OCI-LY3 (cell line): ENCODE measurements at regions not wholly inside any gene's neighbourhood (a gene's known extent, or its start where the extent isn't known, plus 50 kb on each side); places are given as distances from the start of the nearest gene placed in this dataset.

ENCODE experiments used
- CTCF ChIP-seq: fragments of 200-600, 300-600 bp; sonication (generic); IDR thresholded peaks from 2 replicates; pipeline ENCODE4 v1.5.1; 2014; ENCODE audit warnings: antibody characterized with exemption, low read length, low read depth
- EZH2phosphoT487 ChIP-seq: fragments of 200-600 bp; shearing (Covaris generic); IDR thresholded peaks from 2 replicates; pipeline ENCODE4 v1.6.1; 2018; ENCODE audit warnings: antibody characterized with exemption, mixed run types, low read depth

GRCh38 chr4:19623866-19624265 is 627.8 kb upstream of the SLIT2 start:
- TF ChIP-seq CTCF, result no peak
- no peak for TF ChIP-seq EZH2phosphoT487
